ENCODE measurements at regions not wholly inside any gene's neighbourhood (a gene's known extent, or its start where the extent isn't known, plus 50 kb on each side); places are given as distances from the start of the nearest gene placed in this dataset.

DNA sequence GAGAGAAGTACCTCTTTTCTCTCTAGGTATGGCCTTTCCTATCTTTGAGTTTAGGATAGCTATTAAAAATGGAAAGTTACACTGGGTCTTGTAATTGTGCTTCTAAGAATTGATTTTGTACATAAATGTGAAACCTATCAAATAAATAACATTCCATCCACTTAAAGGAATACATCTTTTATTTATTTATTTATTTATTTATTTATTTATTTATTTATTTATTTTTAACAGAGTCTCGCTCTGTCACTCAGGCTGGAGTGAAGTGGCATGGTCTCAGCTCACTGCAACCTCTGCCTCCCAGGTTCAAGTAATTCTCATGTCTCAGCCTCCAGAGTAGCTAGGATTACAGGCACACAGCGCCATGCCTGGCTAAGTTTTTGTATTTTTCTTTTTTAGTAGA lies 1114.0 kb upstream of the EEF2KMT start (continued):
- TF ChIP-seq, protein P1, sequence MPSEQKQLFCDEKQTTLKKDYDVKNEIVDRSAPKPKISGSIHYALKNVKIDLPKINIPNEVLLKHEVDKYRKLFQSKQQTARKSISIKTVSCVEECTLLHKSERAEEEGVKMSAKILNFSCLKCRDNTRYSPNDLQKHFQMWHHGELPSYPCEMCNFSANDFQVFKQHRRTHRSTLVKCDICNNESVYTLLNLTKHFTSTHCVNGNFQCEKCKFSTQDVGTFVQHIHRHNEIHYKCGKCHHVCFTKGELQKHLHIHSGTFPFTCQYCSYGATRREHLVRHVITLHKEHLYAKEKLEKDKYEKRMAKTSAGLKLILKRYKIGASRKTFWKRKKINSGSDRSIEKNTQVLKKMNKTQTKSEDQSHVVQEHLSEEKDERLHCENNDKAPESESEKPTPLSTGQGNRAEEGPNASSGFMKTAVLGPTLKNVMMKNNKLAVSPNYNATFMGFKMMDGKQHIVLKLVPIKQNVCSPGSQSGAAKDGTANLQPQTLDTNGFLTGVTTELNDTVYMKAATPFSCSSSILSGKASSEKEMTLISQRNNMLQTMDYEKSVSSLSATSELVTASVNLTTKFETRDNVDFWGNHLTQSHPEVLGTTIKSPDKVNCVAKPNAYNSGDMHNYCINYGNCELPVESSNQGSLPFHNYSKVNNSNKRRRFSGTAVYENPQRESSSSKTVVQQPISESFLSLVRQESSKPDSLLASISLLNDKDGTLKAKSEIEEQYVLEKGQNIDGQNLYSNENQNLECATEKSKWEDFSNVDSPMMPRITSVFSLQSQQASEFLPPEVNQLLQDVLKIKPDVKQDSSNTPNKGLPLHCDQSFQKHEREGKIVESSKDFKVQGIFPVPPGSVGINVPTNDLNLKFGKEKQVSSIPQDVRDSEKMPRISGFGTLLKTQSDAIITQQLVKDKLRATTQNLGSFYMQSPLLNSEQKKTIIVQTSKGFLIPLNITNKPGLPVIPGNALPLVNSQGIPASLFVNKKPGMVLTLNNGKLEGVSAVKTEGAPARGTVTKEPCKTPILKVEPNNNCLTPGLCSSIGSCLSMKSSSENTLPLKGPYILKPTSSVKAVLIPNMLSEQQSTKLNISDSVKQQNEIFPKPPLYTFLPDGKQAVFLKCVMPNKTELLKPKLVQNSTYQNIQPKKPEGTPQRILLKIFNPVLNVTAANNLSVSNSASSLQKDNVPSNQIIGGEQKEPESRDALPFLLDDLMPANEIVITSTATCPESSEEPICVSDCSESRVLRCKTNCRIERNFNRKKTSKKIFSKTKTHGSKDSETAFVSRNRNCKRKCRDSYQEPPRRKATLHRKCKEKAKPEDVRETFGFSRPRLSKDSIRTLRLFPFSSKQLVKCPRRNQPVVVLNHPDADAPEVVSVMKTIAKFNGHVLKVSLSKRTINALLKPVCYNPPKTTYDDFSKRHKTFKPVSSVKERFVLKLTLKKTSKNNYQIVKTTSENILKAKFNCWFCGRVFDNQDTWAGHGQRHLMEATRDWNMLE (tag by site-specific recombination; conservative IDR thresholded peaks at IDR 0.05; ENCODE audit: low read depth), result peak; percentile 70
- TF ChIP-seq ZNF555 (tag by site-specific recombination; conservative IDR thresholded peaks at IDR 0.05) (peak; percentile 70), ZXDB (tag by site-specific recombination; IDR thresholded peaks at IDR 0.05) (peak; percentile 43; the same call in 1 of the 2 replicates), ZNF677 (tag by site-specific recombination; IDR thresholded peaks at IDR 0.05) (no peak), ZBTB21 (tag by site-specific recombination; IDR thresholded peaks at IDR 0.05) (peak; percentile 18; the same call in 1 of the 2 replicates), ZNF426 (tag by site-specific recombination; IDR thresholded peaks at IDR 0.05) (peak; percentile 68), ZNF837 (tag by site-specific recombination; IDR thresholded peaks at IDR 0.05) (no peak), ZNF623 (tag by site-specific recombination; IDR thresholded peaks at IDR 0.05) (peak; percentile 59), ZNF394 (tag by site-specific recombination; IDR thresholded peaks at IDR 0.05; ENCODE audit: borderline replicate concordance) (peak; percentile 83), ZNF292 (tag by site-specific recombination; IDR thresholded peaks at IDR 0.05; ENCODE audit: borderline replicate concordance, low read depth) (0 out of 2 replicates have a peak, but pooled peaks have one; percentile 30)
- TF ChIP-seq, protein P2, sequence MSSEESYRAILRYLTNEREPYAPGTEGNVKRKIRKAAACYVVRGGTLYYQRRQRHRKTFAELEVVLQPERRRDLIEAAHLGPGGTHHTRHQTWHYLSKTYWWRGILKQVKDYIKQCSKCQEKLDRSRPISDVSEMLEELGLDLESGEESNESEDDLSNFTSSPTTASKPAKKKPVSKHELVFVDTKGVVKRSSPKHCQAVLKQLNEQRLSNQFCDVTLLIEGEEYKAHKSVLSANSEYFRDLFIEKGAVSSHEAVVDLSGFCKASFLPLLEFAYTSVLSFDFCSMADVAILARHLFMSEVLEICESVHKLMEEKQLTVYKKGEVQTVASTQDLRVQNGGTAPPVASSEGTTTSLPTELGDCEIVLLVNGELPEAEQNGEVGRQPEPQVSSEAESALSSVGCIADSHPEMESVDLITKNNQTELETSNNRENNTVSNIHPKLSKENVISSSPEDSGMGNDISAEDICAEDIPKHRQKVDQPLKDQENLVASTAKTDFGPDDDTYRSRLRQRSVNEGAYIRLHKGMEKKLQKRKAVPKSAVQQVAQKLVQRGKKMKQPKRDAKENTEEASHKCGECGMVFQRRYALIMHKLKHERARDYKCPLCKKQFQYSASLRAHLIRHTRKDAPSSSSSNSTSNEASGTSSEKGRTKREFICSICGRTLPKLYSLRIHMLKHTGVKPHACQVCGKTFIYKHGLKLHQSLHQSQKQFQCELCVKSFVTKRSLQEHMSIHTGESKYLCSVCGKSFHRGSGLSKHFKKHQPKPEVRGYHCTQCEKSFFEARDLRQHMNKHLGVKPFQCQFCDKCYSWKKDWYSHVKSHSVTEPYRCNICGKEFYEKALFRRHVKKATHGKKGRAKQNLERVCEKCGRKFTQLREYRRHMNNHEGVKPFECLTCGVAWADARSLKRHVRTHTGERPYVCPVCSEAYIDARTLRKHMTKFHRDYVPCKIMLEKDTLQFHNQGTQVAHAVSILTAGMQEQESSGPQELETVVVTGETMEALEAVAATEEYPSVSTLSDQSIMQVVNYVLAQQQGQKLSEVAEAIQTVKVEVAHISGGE (tag by site-specific recombination; conservative IDR thresholded peaks at IDR 0.05; ENCODE audit: low read depth), result peak; percentile 73

DNA sequence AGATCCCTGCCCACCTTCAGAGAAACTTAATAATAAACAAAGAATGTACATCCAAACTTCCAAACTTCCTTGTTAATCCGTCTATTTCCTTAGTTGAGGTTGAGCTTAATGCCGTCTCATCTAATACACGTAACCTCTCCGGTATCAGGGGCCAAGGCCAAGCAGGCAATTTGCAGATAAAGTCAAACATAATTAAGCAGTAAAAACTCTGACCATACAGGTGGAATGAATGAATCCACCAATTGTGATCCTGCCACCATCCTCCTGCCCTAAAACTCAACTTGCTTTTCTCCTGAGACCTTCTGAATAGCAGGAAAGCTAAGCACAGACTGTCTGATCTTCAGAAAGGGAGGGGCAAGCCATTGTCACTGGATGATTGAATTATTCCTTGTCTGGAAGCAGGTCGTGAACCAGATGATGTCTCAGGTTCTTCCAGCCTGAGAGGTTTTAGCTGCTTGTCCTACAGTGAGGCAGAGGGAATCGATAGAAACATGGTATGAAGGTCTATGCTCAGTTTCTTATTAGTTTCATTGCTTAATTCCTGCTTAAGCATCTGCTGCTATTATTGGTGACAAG lies 1111.8 kb upstream of the EEF2KMT start:
- no peak overlapping the region for H3K27ac ChIP-seq (ENCODE audit: extremely low read depth, low read depth, low read length)
- H3K9me3 ChIP-seq (ENCODE audit: control insufficient read depth, insufficient read depth, low read depth, low read length), result no peaks in the 10 kb centered on the region
- H3K36me3 ChIP-seq (ENCODE audit: control insufficient read depth in 2 of 2, insufficient read depth in 1 of 2, low read length in 2 of 2), result no peaks in the 10 kb centered on the region
- H3K4me3 ChIP-seq (ENCODE audit: low read depth, low read length), result no peak overlapping the region
- H3K4me1 ChIP-seq (ENCODE audit: control insufficient read depth, insufficient read depth, low read length), result no peaks in the 10 kb centered on the region
- ChIA-PET POLR2A (no interaction called here), CTCF (interaction anchor here (0.5 kb wide), 1 partner anchor 576 kb away, joined by 3 read pairs; no protein-coding TSS in a partner anchor)
- no peak for TF ChIP-seq KLF16 (tag by site-specific recombination; IDR thresholded peaks at IDR 0.05)
- TF ChIP-seq OVOL3 (tag by site-specific recombination; IDR thresholded peaks at IDR 0.05), result no peak
- TF ChIP-seq ZNF426 (tag by site-specific recombination; IDR thresholded peaks at IDR 0.05), result no peak

DNA sequence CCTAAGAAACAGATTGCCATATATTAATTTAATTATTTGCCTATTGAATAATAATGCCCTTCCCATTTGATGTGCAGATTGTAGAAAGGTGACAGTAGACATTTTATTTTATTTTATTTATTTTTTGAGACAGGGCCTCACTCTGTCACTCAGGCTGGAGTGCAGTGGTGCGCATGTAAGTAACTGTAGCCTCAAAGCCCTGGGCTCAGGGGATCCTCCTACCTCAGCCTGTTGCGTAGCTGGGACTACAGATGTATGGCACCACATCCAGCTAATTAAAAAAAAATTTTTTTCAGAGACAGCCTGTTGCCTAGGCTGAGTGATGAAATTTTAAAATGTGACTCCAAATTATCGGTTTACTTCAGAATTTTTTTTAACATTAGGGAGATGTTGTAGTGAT lies 1110.0 kb upstream of the EEF2KMT start:
- no peak overlapping the region for H3K27ac ChIP-seq (ENCODE audit: extremely low read depth, low read depth, low read length)
- ChIA-PET POLR2A (no interaction called here), CTCF (no interaction called here)
- H3K4me1 ChIP-seq (ENCODE audit: control insufficient read depth, insufficient read depth, low read length), result no peaks in the 10 kb centered on the region
- H3K4me3 ChIP-seq (ENCODE audit: low read depth, low read length), result no peak overlapping the region
- H3K36me3 ChIP-seq (ENCODE audit: control insufficient read depth in 2 of 2, insufficient read depth in 1 of 2, low read length in 2 of 2), result no peaks in the 10 kb centered on the region
- H3K9me3 ChIP-seq (ENCODE audit: control insufficient read depth, insufficient read depth, low read depth, low read length), result no peaks in the 10 kb centered on the region
- TF ChIP-seq ZNF76 (tag by site-specific recombination; IDR thresholded peaks at IDR 0.05; ENCODE audit: borderline replicate concordance, low read depth), result no peak
- TF ChIP-seq ZNF701 (tag by site-specific recombination; IDR thresholded peaks at IDR 0.05), result no peak
- TF ChIP-seq ZNF626 (tag by site-specific recombination; IDR thresholded peaks at IDR 0.05), result no peak
- TF ChIP-seq ZBTB17 (tag by site-specific recombination; IDR thresholded peaks at IDR 0.05), result no peak
- TF ChIP-seq OSR2 (tag by site-specific recombination; IDR thresholded peaks at IDR 0.05), result no peak
- TF ChIP-seq, protein P3, sequence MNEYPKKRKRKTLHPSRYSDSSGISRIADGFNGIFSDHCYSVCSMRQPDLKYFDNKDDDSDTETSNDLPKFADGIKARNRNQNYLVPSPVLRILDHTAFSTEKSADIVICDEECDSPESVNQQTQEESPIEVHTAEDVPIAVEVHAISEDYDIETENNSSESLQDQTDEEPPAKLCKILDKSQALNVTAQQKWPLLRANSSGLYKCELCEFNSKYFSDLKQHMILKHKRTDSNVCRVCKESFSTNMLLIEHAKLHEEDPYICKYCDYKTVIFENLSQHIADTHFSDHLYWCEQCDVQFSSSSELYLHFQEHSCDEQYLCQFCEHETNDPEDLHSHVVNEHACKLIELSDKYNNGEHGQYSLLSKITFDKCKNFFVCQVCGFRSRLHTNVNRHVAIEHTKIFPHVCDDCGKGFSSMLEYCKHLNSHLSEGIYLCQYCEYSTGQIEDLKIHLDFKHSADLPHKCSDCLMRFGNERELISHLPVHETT (tag by site-specific recombination; IDR thresholded peaks at IDR 0.05), result no peak
- no peak for TF ChIP-seq GLIS2 (tag by site-specific recombination; IDR thresholded peaks at IDR 0.05)
- no peak for TF ChIP-seq ZNF629 (tag by site-specific recombination; IDR thresholded peaks at IDR 0.05)
- TF ChIP-seq ZNF530 (tag by site-specific recombination; IDR thresholded peaks at IDR 0.05; ENCODE audit: low read depth), result no peak
- no peak for TF ChIP-seq ZNF157 (tag by site-specific recombination; IDR thresholded peaks at IDR 0.05)
- TF ChIP-seq ZNF184 (tag by site-specific recombination; IDR thresholded peaks at IDR 0.05), result no peak

Data from HEK293 (cell line).